HUES64 (cell line): ENCODE measurements at regions not wholly inside any gene's neighbourhood (a gene's known extent, or its start where the extent isn't known, plus 50 kb on each side); places are given as distances from the start of the nearest gene placed in this dataset.
"Not testable (repeated sequence)": the region's sequence is repeated elsewhere in the genome, so short reads cannot be mapped to it uniquely, and the experiment has no call there.

Experiments used
- H3K27ac ChIP-seq: 2 replicates; pipeline ENCODE4 v1.7.0; 2013; ENCODE audit warnings: low read depth, low read length, inconsistent platforms
- H3K27me3 ChIP-seq: 2 replicates; pipeline ENCODE4 v1.6.1; 2013; ENCODE audit warnings: mild to moderate bottlenecking, low read length; ENCODE audit not compliant: insufficient read depth
- H3K36me3 ChIP-seq: 2 replicates; pipeline ENCODE4 v1.6.1; 2013; ENCODE audit warnings: mild to moderate bottlenecking, low read length; ENCODE audit not compliant: insufficient read depth
- H3K4me1 ChIP-seq: 2 replicates; pipeline ENCODE4 v1.6.1; 2013; ENCODE audit warnings: mild to moderate bottlenecking, low read length, moderate library complexity; ENCODE audit not compliant: insufficient read depth
- H3K4me3 ChIP-seq: 2 replicates; pipeline ENCODE4 v1.5.1; 2013; ENCODE audit warnings: mild to moderate bottlenecking, low read length, moderate library complexity
- H3K9ac ChIP-seq: 2 replicates; pipeline ENCODE4 v1.6.1; 2013; ENCODE audit warnings: mild to moderate bottlenecking, low read depth, low read length
- H3K9me3 ChIP-seq: 2 replicates; pipeline ENCODE4 v1.6.1; 2013; ENCODE audit warnings: low read depth, low read length; ENCODE audit not compliant: insufficient read depth
- WGBS: fragments of 150-250, 120-280 bp; methylation state at CpG from one replicate; pipeline ENCODE4 v1.1.7; 2013; ENCODE audit warnings: missing lambda C conversion rate; 5-methylcytosine and 5-hydroxymethylcytosine counted together

- 16% methylated on average over 2 of the region's 4 CpGs for WGBS
- Histone ChIP-seq H3K27ac (no peak overlapping the region), H3K9ac (no peak overlapping the region), H3K36me3 (no peaks in the 10 kb centered on the region), H3K4me3 (no peak overlapping the region), H3K27me3 (no peaks in the 10 kb centered on the region), H3K9me3 (no peaks in the 10 kb centered on the region), H3K4me1 (peaks cover 57% of the 10 kb centered on the region)
Observed at GRCh38 chr3:18988614-18989229, 159.6 kb upstream of the KCNH8 start.

GRCh38 chr3:18987862-18988447 is 160.4 kb upstream of the KCNH8 start:
- Histone ChIP-seq H3K4me1 (peaks cover 51% of the 10 kb centered on the region), H3K9ac (no peak overlapping the region), H3K4me3 (no peak overlapping the region), H3K9me3 (no peaks in the 10 kb centered on the region), H3K27ac (no peak overlapping the region), H3K27me3 (no peaks in the 10 kb centered on the region), H3K36me3 (no peaks in the 10 kb centered on the region)
- 89% methylated on average over 8 of the region's 8 CpGs for WGBS

GRCh38 chr3:18987070-18987469 is 161.2 kb upstream of the KCNH8 start:
- Histone ChIP-seq H3K4me1 (peaks cover 42% of the 10 kb centered on the region), H3K27ac (no peak overlapping the region), H3K27me3 (no peaks in the 10 kb centered on the region), H3K9me3 (no peaks in the 10 kb centered on the region), H3K36me3 (no peaks in the 10 kb centered on the region), H3K4me3 (no peak overlapping the region), H3K9ac (no peak overlapping the region)

GRCh38 chr3:18982920-18983319 is 165.4 kb upstream of the KCNH8 start:
- Histone ChIP-seq H3K36me3 (no peaks in the 10 kb centered on the region), H3K27ac (no peak overlapping the region), H3K4me1 (peaks cover 19% of the 10 kb centered on the region), H3K9ac (no peak overlapping the region), H3K4me3 (no peak overlapping the region), H3K9me3 (no peaks in the 10 kb centered on the region), H3K27me3 (no peaks in the 10 kb centered on the region)
- 46% methylated on average over 2 of the region's 2 CpGs for WGBS

- not testable (repeated sequence) for H3K27me3 ChIP-seq, H3K36me3 ChIP-seq, H3K9me3 ChIP-seq, H3K27ac ChIP-seq, H3K4me1 ChIP-seq
- H3K4me3 ChIP-seq = peak overlapping the region; percentile 45
- H3K9ac ChIP-seq = peak overlapping the region; percentile 71
- 46% methylated on average over 17 of the region's 17 CpGs for WGBS
Observed at GRCh38 chr3:18976102-18976501, 172.2 kb upstream of the KCNH8 start.

GRCh38 chr3:18968120-18968519 is 180.2 kb upstream of the KCNH8 start:
- Histone ChIP-seq H3K4me1 (no peaks in the 10 kb centered on the region; the same call in 1 of the 2 replicates), H3K36me3 (peaks cover 3% of the 10 kb centered on the region; the same call in 1 of the 2 replicates), H3K27me3 (no peaks in the 10 kb centered on the region), H3K4me3 (no peak overlapping the region), H3K27ac (no peak overlapping the region), H3K9me3 (no peaks in the 10 kb centered on the region; the same call in 1 of the 2 replicates), H3K9ac (no peak overlapping the region)
- 78% methylated on average over 3 of the region's 3 CpGs for WGBS

- H3K9me3 ChIP-seq = no peaks in the 10 kb centered on the region; the same call in 1 of the 2 replicates
- H3K4me1 ChIP-seq = no peaks in the 10 kb centered on the region; the same call in 1 of the 2 replicates
- WGBS = 93% methylated on average over 2 of the region's 2 CpGs
- H3K36me3 ChIP-seq = peaks cover 3% of the 10 kb centered on the region; the same call in 1 of the 2 replicates
- no peaks in the 10 kb centered on the region for H3K27me3 ChIP-seq
- no peak overlapping the region for H3K27ac ChIP-seq
- H3K9ac ChIP-seq = no peak overlapping the region
- H3K4me3 ChIP-seq = no peak overlapping the region
Observed at GRCh38 chr3:18965781-18966180, 182.5 kb upstream of the KCNH8 start.

- peaks cover 3% of the 10 kb centered on the region; the same call in 1 of the 2 replicates for H3K36me3 ChIP-seq
- 94% methylated on average over 3 of the region's 3 CpGs for WGBS
- H3K4me1 ChIP-seq = no peaks in the 10 kb centered on the region; the same call in 1 of the 2 replicates
- H3K27ac ChIP-seq = no peak overlapping the region
- H3K27me3 ChIP-seq = no peaks in the 10 kb centered on the region
- H3K9ac ChIP-seq = no peak overlapping the region
- no peaks in the 10 kb centered on the region; the same call in 1 of the 2 replicates for H3K9me3 ChIP-seq
- no peak overlapping the region for H3K4me3 ChIP-seq
Observed at GRCh38 chr3:18964640-18965039, 183.7 kb upstream of the KCNH8 start.

- no peaks in the 10 kb centered on the region for H3K4me1 ChIP-seq
- H3K9ac ChIP-seq = no peak overlapping the region
- no peaks in the 10 kb centered on the region for H3K27me3 ChIP-seq
- H3K27ac ChIP-seq = no peak overlapping the region
- no peak overlapping the region for H3K4me3 ChIP-seq
- no peaks in the 10 kb centered on the region for H3K9me3 ChIP-seq
- WGBS = 89% methylated on average over 5 of the region's 5 CpGs
- H3K36me3 ChIP-seq = no peaks in the 10 kb centered on the region
Observed at GRCh38 chr3:18951333-18951732, 197.0 kb upstream of the KCNH8 start.

- WGBS = 44% methylated on average over 2 of the region's 2 CpGs
- Histone ChIP-seq H3K9ac (no peak overlapping the region), H3K4me1 (no peaks in the 10 kb centered on the region), H3K27ac (no peak overlapping the region), H3K9me3 (no peaks in the 10 kb centered on the region), H3K27me3 (no peaks in the 10 kb centered on the region), H3K4me3 (no peak overlapping the region), H3K36me3 (no peaks in the 10 kb centered on the region)
Observed at GRCh38 chr3:18946524-18946923, 201.8 kb upstream of the KCNH8 start.

GRCh38 chr3:18937574-18937973 is 210.7 kb upstream of the KCNH8 start:
- no peak overlapping the region for H3K4me3 ChIP-seq

More at GRCh38 chr3:18937574-18937973, 210.7 kb upstream of the KCNH8 start:
- Histone ChIP-seq H3K9ac (no peak overlapping the region), H3K36me3 (no peaks in the 10 kb centered on the region), H3K9me3 (no peaks in the 10 kb centered on the region), H3K27me3 (no peaks in the 10 kb centered on the region), H3K4me1 (no peaks in the 10 kb centered on the region), H3K27ac (no peak overlapping the region)
